ENCODE measurements at regions not wholly inside any gene's neighbourhood (a gene's known extent, or its start where the extent isn't known, plus 50 kb on each side); places are given as distances from the start of the nearest gene placed in this dataset.
"Not testable (repeated sequence)": the region's sequence is repeated elsewhere in the genome, so short reads cannot be mapped to it uniquely, and the experiment has no call there.

GRCh38 chr17:64723781-64724180 is 61.7 kb upstream of the SMURF2 start:
- no peak for DNase-seq

GRCh38 chr17:64721556-64721955 is 59.4 kb upstream of the SMURF2 start:
- DNase-seq: not testable (repeated sequence)

GRCh38 chr17:64720253-64720652 is 58.1 kb upstream of the SMURF2 start:
- DNase-seq: not testable (repeated sequence)

- not testable (repeated sequence) for DNase-seq
Measured at GRCh38 chr17:64719517-64719916, 57.4 kb upstream of the SMURF2 start.

- DNase-seq: not testable (repeated sequence)
Measured at GRCh38 chr17:64718816-64719215, 56.7 kb upstream of the SMURF2 start.

GRCh38 chr17:64718058-64718457 is 56.0 kb upstream of the SMURF2 start:
- DNase-seq: no peak

- not testable (repeated sequence) for DNase-seq
Measured at GRCh38 chr17:64716496-64716895, 54.4 kb upstream of the SMURF2 start.

GRCh38 chr17:64713786-64714185 is 51.7 kb upstream of the SMURF2 start:
- peak; percentile 46 for DNase-seq

- not testable (repeated sequence) for DNase-seq
Measured at GRCh38 chr17:64712557-64713351, 50.6 kb upstream of the SMURF2 start.
